Uterus (tissue), 3 donors: ENCODE measurements at regions not wholly inside any gene's neighbourhood (a gene's known extent, or its start where the extent isn't known, plus 50 kb on each side); places are given as distances from the start of the nearest gene placed in this dataset.

ENCODE experiments used
- DNase-seq, 2 donors: peaks; one replicate each; pipeline ENCODE4 v3.0.0-alpha.2; 2019 to 2020
- H3K27ac ChIP-seq, 2 donors: fragments of 200-600 bp; sonication (generic); 1 replicate in 1 of 2; 2 replicates in 1 of 2; pipeline ENCODE4 v1.5.1; 2016 to 2018
- H3K27me3 ChIP-seq, 2 donors: fragments of 200-600 bp; sonication (generic); one replicate each; pipeline ENCODE4 v1.5.1; 2018 to 2019; ENCODE audit warnings: control low read depth in 1 of 2
- H3K36me3 ChIP-seq, 2 donors: fragments of 200-600 bp; sonication (generic); one replicate each; pipeline ENCODE4 v1.5.1; 2019; ENCODE audit warnings: control low read depth in 1 of 2
- H3K4me1 ChIP-seq, 2 donors: fragments of 200-600 bp; sonication (generic); one replicate each; pipeline ENCODE4 v1.5.1; 2018 to 2019; ENCODE audit warnings: control low read depth in 1 of 2
- H3K4me3 ChIP-seq, 2 donors: fragments of 200-600 bp; sonication (generic); 1 replicate in 1 of 2; 2 replicates in 1 of 2; pipeline ENCODE4 v1.5.1; 2018 to 2019; ENCODE audit warnings: mild to moderate bottlenecking in 1 of 2
- H3K9me3 ChIP-seq, 2 donors: fragments of 200-600 bp; sonication (generic); one replicate each; pipeline ENCODE4 v1.5.1; 2019; ENCODE audit warnings: control low read depth in 1 of 2
- CTCF ChIP-seq, 4 experiments: fragments of 200-600 bp in 2 of 4; fragments of 450-650 bp in 2 of 4; sonication (generic) in 2 of 4; IDR thresholded peaks; one replicate each; pipeline ENCODE4 v1.5.1; 2016 to 2019; ENCODE audit warnings: antibody characterized with exemption in 4 of 4, mild to moderate bottlenecking in 2 of 4, moderate library complexity in 1 of 4
- POLR2A ChIP-seq, 2 donors: fragments of 450-650 bp; IDR thresholded peaks; one replicate each; pipeline ENCODE4 v1.6.1; 2016; ENCODE audit warnings: antibody characterized with exemption in 2 of 2, mild to moderate bottlenecking in 1 of 2, moderate library complexity in 1 of 2
- intact Hi-C: fragments of 100-400 bp; cut with DNase I; formaldehyde crosslinking; loops from one replicate; pipeline ENCODE4 v1.15.1; 2023; ENCODE audit warnings: low total_unique reads
- donor health status: DM: yes; HTN: yes; CAD: no.

- Histone ChIP-seq H3K36me3 (no peaks in the 10 kb centered on the region), H3K27ac (no peak overlapping the region), H3K4me3 (no peak overlapping the region), H3K27me3 (no peaks in the 10 kb centered on the region), H3K4me1 (no peaks in the 10 kb centered on the region), H3K9me3 (no peaks in the 10 kb centered on the region)
- TF ChIP-seq CTCF (IDR thresholded peaks at IDR 0.05) = no peak
- no peak for TF ChIP-seq POLR2A (IDR thresholded peaks at IDR 0.05)
- DNase-seq = no peak
- intact Hi-C loops = no loop called here
Observed at GRCh38 chr14:84029246-84029645, 1500.7 kb upstream of the FLRT2 start.

- Histone ChIP-seq H3K4me1 (no peaks in the 10 kb centered on the region), H3K36me3 (no peaks in the 10 kb centered on the region), H3K27me3 (no peaks in the 10 kb centered on the region), H3K4me3 (no peak overlapping the region), H3K9me3 (no peaks in the 10 kb centered on the region), H3K27ac (no peak overlapping the region)
- DNase-seq = no peak
- intact Hi-C loops = no loop called here
- no peak for TF ChIP-seq POLR2A (IDR thresholded peaks at IDR 0.05)
- TF ChIP-seq CTCF (IDR thresholded peaks at IDR 0.05) = no peak
Observed at GRCh38 chr14:84029720-84030119, 1500.2 kb upstream of the FLRT2 start.

GRCh38 chr14:84036840-84037239 is 1493.1 kb upstream of the FLRT2 start:
- TF ChIP-seq CTCF (IDR thresholded peaks at IDR 0.05) (no peak), POLR2A (IDR thresholded peaks at IDR 0.05) (no peak)
- DNase-seq = no peak
- no peak overlapping the region for H3K27ac ChIP-seq
- no peaks in the 10 kb centered on the region for H3K4me1 ChIP-seq
- H3K36me3 ChIP-seq = no peaks in the 10 kb centered on the region
- no peaks in the 10 kb centered on the region for H3K27me3 ChIP-seq
- no peaks in the 10 kb centered on the region for H3K9me3 ChIP-seq
- intact Hi-C loops = no loop called here
- H3K4me3 ChIP-seq = no peak overlapping the region

- no peak for DNase-seq
- TF ChIP-seq POLR2A (IDR thresholded peaks at IDR 0.05) (no peak), CTCF (IDR thresholded peaks at IDR 0.05) (no peak)
- no peaks in the 10 kb centered on the region for H3K36me3 ChIP-seq
- no peaks in the 10 kb centered on the region for H3K27me3 ChIP-seq
- intact Hi-C loops = no loop called here
- H3K27ac ChIP-seq = no peak overlapping the region
- no peak overlapping the region for H3K4me3 ChIP-seq
- H3K9me3 ChIP-seq = no peaks in the 10 kb centered on the region
- H3K4me1 ChIP-seq = no peaks in the 10 kb centered on the region
Observed at GRCh38 chr14:84037593-84037992, 1492.4 kb upstream of the FLRT2 start.

- no peaks in the 10 kb centered on the region for H3K36me3 ChIP-seq
- no peak overlapping the region for H3K27ac ChIP-seq
- H3K4me1 ChIP-seq = no peaks in the 10 kb centered on the region
- H3K4me3 ChIP-seq = no peak overlapping the region
- intact Hi-C loops = no loop called here
- no peaks in the 10 kb centered on the region for H3K27me3 ChIP-seq
- no peaks in the 10 kb centered on the region for H3K9me3 ChIP-seq
- TF ChIP-seq POLR2A (IDR thresholded peaks at IDR 0.05) (no peak), CTCF (IDR thresholded peaks at IDR 0.05) (no peak)
- no peak for DNase-seq
Observed at GRCh38 chr14:84040101-84040500, 1489.8 kb upstream of the FLRT2 start.
